Left renal pelvis (tissue), 4 donors: ENCODE measurements at regions not wholly inside any gene's neighbourhood (a gene's known extent, or its start where the extent isn't known, plus 50 kb on each side); places are given as distances from the start of the nearest gene placed in this dataset.
"Not testable (repeated sequence)": the region's sequence is repeated elsewhere in the genome, so short reads cannot be mapped to it uniquely, and the experiment has no call there.

Experiments
- DNase-seq, 4 donors: peaks; one replicate each; pipeline ENCODE4 v3.0.0-alpha.2; 2013; ENCODE audit warnings: low read depth in 4 of 4, low spot score in 3 of 4

DNA sequence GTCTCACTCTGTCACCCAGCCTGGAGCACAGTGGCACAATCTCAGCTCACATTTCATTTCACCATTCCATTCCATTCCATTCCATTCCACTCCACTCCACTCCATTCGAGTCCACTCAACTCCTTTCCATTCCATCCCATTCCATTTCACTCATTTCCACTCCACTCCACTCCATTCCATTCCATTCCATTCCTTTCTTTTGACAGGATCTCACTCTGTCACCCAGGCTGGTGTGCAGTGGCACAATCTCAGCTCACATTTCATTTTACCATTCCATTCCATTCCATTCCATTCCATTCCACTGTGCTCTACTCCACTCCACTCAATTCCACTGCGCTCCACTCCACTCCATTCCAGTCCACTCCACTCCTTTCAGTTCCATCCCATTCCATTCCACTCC is 639.6 kb downstream of the TP53TG3F start:
- DNase-seq: not testable (repeated sequence)
